ENCODE measurements at regions not wholly inside any gene's neighbourhood (a gene's known extent, or its start where the extent isn't known, plus 50 kb on each side); places are given as distances from the start of the nearest gene placed in this dataset.

- no peak for TF ChIP-seq CTCF (conservative IDR thresholded peaks at IDR 0.05; ENCODE audit: low read depth, low read length)
- TF ChIP-seq EZH2 (IDR thresholded peaks at IDR 0.05; ENCODE audit: low read length, unreplicated experiment): no peak
These were observed 282.7 kb upstream of the MAP2 start for GRCh38 chr2:209141142-209141541.

Measured in PC-3 (cell line).